Liver (tissue), 8 donors: ENCODE measurements at regions not wholly inside any gene's neighbourhood (a gene's known extent, or its start where the extent isn't known, plus 50 kb on each side); places are given as distances from the start of the nearest gene placed in this dataset.

Experiments
- DNase-seq: peaks from one replicate; pipeline ENCODE4 v3.0.0-alpha.2; 2017; ENCODE audit warnings: low spot score
- H3K27ac ChIP-seq, 2 donors: one replicate each; pipeline ENCODE4 v1.7.0; 2013; ENCODE audit warnings: inconsistent platforms in 2 of 2, low read length in 2 of 2, control low read depth in 1 of 2, low read depth in 1 of 2, mild to moderate bottlenecking in 1 of 2
- H3K27me3 ChIP-seq, 4 donors: one replicate each; pipeline versions ENCODE4 v1.6.1 to v1.7.0; 2013; ENCODE audit warnings: low read length in 3 of 4, inconsistent platforms in 1 of 4, mild to moderate bottlenecking in 1 of 4, moderate library complexity in 1 of 4; ENCODE audit not compliant: control insufficient read depth in 4 of 4, insufficient read depth in 4 of 4
- H3K36me3 ChIP-seq, 4 donors: one replicate each; pipeline versions ENCODE4 v1.6.1 to v1.7.0; 2013; ENCODE audit warnings: low read length in 3 of 4, mild to moderate bottlenecking in 3 of 4, low read depth in 1 of 4, moderate library complexity in 1 of 4; ENCODE audit not compliant: control insufficient read depth in 4 of 4, insufficient read depth in 3 of 4
- H3K4me1 ChIP-seq, 4 donors: one replicate each; pipeline versions ENCODE4 v1.6.1 to v1.7.0; 2013; ENCODE audit warnings: low read length in 3 of 4, mild to moderate bottlenecking in 3 of 4, moderate library complexity in 1 of 4; ENCODE audit not compliant: control insufficient read depth in 4 of 4, insufficient read depth in 4 of 4
- H3K4me3 ChIP-seq, 3 donors: one replicate each; pipeline versions ENCODE4 v1.6.1 to v1.7.0; 2013; ENCODE audit warnings: low read length in 3 of 3, control low read depth in 1 of 3, low read depth in 1 of 3, mild to moderate bottlenecking in 1 of 3
- H3K9ac ChIP-seq, 2 donors: one replicate each; pipeline ENCODE4 v1.7.0; 2013; ENCODE audit warnings: low read length in 2 of 2, mild to moderate bottlenecking in 2 of 2, moderate library complexity in 2 of 2, control low read depth in 1 of 2, low read depth in 1 of 2
- H3K9me3 ChIP-seq, 4 donors: one replicate each; pipeline versions ENCODE4 v1.6.1 to v1.7.0; 2013; ENCODE audit warnings: low read length in 3 of 4; ENCODE audit not compliant: control insufficient read depth in 4 of 4
- ATF3 ChIP-seq: IDR thresholded peaks from 2 replicates; pipeline ENCODE4 v1.6.1; 2016; ENCODE audit warnings: antibody characterized with exemption
- CTCF ChIP-seq: fragments of 150-350 bp; IDR thresholded peaks from 2 replicates; pipeline ENCODE4 v1.5.1; 2017; ENCODE audit warnings: improper control_type of control experiment, low read depth, low read length; ENCODE audit not compliant: missing input control
- EGR1 ChIP-seq, 2 donors: IDR thresholded peaks; 2 replicates each; pipeline ENCODE4 v1.6.1; 2016 to 2018; ENCODE audit warnings: antibody characterized with exemption in 2 of 2, low read depth in 2 of 2
- FOXA1 ChIP-seq: IDR thresholded peaks from 2 replicates; pipeline ENCODE4 v1.6.1; 2016; ENCODE audit warnings: antibody characterized with exemption
- FOXA2 ChIP-seq: IDR thresholded peaks from 2 replicates; pipeline ENCODE4 v1.6.1; 2016; ENCODE audit warnings: antibody characterized with exemption
- GABPA ChIP-seq, 2 donors: IDR thresholded peaks in 1 of 2; conservative IDR thresholded peaks in 1 of 2; 2 replicates each; pipeline ENCODE4 v1.6.1; 2016; ENCODE audit warnings: antibody characterized with exemption in 2 of 2, mild to moderate bottlenecking in 1 of 2, moderate library complexity in 1 of 2
- HNF4A ChIP-seq, 2 donors: conservative IDR thresholded peaks; 2 replicates each; pipeline ENCODE4 v1.6.1; 2016; ENCODE audit warnings: antibody characterized with exemption in 2 of 2, mild to moderate bottlenecking in 2 of 2
- HNF4G ChIP-seq: IDR thresholded peaks from 2 replicates; pipeline ENCODE4 v1.6.1; 2016; ENCODE audit warnings: antibody characterized with exemption
- JUND ChIP-seq, 2 donors: IDR thresholded peaks; 2 replicates each; pipeline ENCODE4 v1.6.1; 2016; ENCODE audit warnings: antibody characterized with exemption in 2 of 2
- MAX ChIP-seq: IDR thresholded peaks from 2 replicates; pipeline ENCODE4 v1.6.1; 2016; ENCODE audit warnings: antibody characterized with exemption
- NR2F2 ChIP-seq: IDR thresholded peaks from 2 replicates; pipeline ENCODE4 v1.6.1; 2016; ENCODE audit warnings: antibody characterized with exemption
- RAD21 ChIP-seq, 2 donors: IDR thresholded peaks; 2 replicates each; pipeline ENCODE4 v1.6.1; 2016; ENCODE audit warnings: antibody characterized with exemption in 2 of 2, mild to moderate bottlenecking in 2 of 2
- REST ChIP-seq: IDR thresholded peaks from 2 replicates; pipeline ENCODE4 v1.6.1; 2016; ENCODE audit warnings: antibody characterized with exemption, mild to moderate bottlenecking
- RXRA ChIP-seq, 2 donors: IDR thresholded peaks; 2 replicates each; pipeline ENCODE4 v1.6.1; 2017 to 2018; ENCODE audit warnings: antibody characterized with exemption in 2 of 2, mild to moderate bottlenecking in 1 of 2
- SP1 ChIP-seq: IDR thresholded peaks from 2 replicates; pipeline ENCODE4 v1.6.1; 2018; ENCODE audit warnings: antibody characterized with exemption, mild to moderate bottlenecking
- TAF1 ChIP-seq: conservative IDR thresholded peaks from 2 replicates; pipeline ENCODE4 v1.6.1; 2016; ENCODE audit warnings: antibody characterized with exemption, mild to moderate bottlenecking
- YY1 ChIP-seq: IDR thresholded peaks from 2 replicates; pipeline ENCODE4 v1.6.1; 2016; ENCODE audit warnings: antibody characterized with exemption, mild to moderate bottlenecking
- ZBTB33 ChIP-seq: IDR thresholded peaks from 2 replicates; pipeline ENCODE4 v1.6.1; 2016; ENCODE audit warnings: antibody characterized with exemption
- WGBS: extraction: QIAGEN DNeasy Blood & Tissue Kit; methylation state at CpG from one replicate; pipeline ENCODE4 v1.1.7; 2013; 5-methylcytosine and 5-hydroxymethylcytosine counted together
- donor health status: healthy.
- donor health status: healthy.
- donor health status: healthy.
- donor health status: healthy.
- donor health status: healthy.

- no peak overlapping the region for H3K27ac ChIP-seq
- no peak overlapping the region for H3K9ac ChIP-seq
- H3K27me3 ChIP-seq = no peaks in the 10 kb centered on the region
- WGBS = 93% methylated on average over 7 of the region's 7 CpGs
- no peak for DNase-seq
- no peaks in the 10 kb centered on the region for H3K9me3 ChIP-seq
- H3K36me3 ChIP-seq = no peaks in the 10 kb centered on the region
- TF ChIP-seq RXRA (IDR thresholded peaks at IDR 0.05) (no peak), ZBTB33 (no peak), EGR1 (IDR thresholded peaks at IDR 0.05; ENCODE audit: low read depth in 2 of 2) (no peak), FOXA2 (no peak), SP1 (no peak), ATF3 (no peak), MAX (no peak), FOXA1 (no peak), HNF4A (conservative IDR thresholded peaks at IDR 0.05) (no peak), TAF1 (no peak), CTCF (no peak), YY1 (no peak), REST (no peak), GABPA (IDR thresholded peaks at IDR 0.05 in 1 of 2, conservative IDR thresholded peaks at IDR 0.05 in 1 of 2) (no peak), NR2F2 (no peak), JUND (IDR thresholded peaks at IDR 0.05) (no peak), RAD21 (IDR thresholded peaks at IDR 0.05) (no peak), HNF4G (no peak)
- H3K4me1 ChIP-seq = no peaks in the 10 kb centered on the region
- H3K4me3 ChIP-seq = no peak overlapping the region
Measured at GRCh38 chr2:65537651-65538385, 105.4 kb upstream of the SPRED2 start.
